Common myeloid progenitor, CD34-positive (primary cell): ENCODE measurements at regions not wholly inside any gene's neighbourhood (a gene's known extent, or its start where the extent isn't known, plus 50 kb on each side); places are given as distances from the start of the nearest gene placed in this dataset.
A peak's percentile ranks its signal among the peaks of the same experiment; 100 is the strongest.

Experiments used
- CTCF ChIA-PET: fragments of 350-600 bp; sonication (Branson Sonifier 250); formaldehyde crosslinking; loops from one replicate; lab custom pipeline; 2021; ENCODE audit warnings: antibody characterized with exemption; lab: Charles Lee
- POLR2A ChIA-PET: fragments of 350-600 bp; sonication (Branson Sonifier 250); formaldehyde crosslinking; loops from one replicate; lab custom pipeline; 2021; ENCODE audit warnings: antibody characterized with exemption; lab: Charles Lee
- DNase-seq, 3 donors: peaks; one replicate each; pipeline versions ENCODE4 v3.0.0 to v3.0.0-alpha.2; 2013
- H3K27ac ChIP-seq, 2 experiments: 1 replicate in 1 of 2; 2 replicates in 1 of 2; pipeline ENCODE4 v1.7.0; 2013; ENCODE audit warnings: inconsistent platforms in 2 of 2, low read length in 2 of 2, mild to moderate bottlenecking in 2 of 2, low read depth in 1 of 2, moderate library complexity in 1 of 2; ENCODE audit not compliant: severe bottlenecking in 2 of 2, insufficient read depth in 1 of 2, poor library complexity in 1 of 2
- H3K27me3 ChIP-seq, 5 experiments: replicated peaks in 2 of 5; 1 replicate in 3 of 5; 2 replicates in 2 of 5; pipeline versions ENCODE4 v1.6.1 to v1.7.0; 2013; ENCODE audit warnings: low read length in 4 of 5, mild to moderate bottlenecking in 2 of 5, moderate library complexity in 2 of 5, inconsistent platforms in 1 of 5; ENCODE audit not compliant: insufficient read depth in 5 of 5, control insufficient read depth in 4 of 5
- H3K36me3 ChIP-seq, 4 experiments: 1 replicate in 2 of 4; 2 replicates in 2 of 4; pipeline versions ENCODE4 v1.6.1 to v1.7.0; 2013; ENCODE audit warnings: low read length in 3 of 4, control low read depth in 1 of 4, mild to moderate bottlenecking in 1 of 4; ENCODE audit not compliant: control insufficient read depth in 4 of 4, insufficient read depth in 4 of 4
- H3K4me1 ChIP-seq, 4 experiments: 1 replicate in 3 of 4; 2 replicates in 1 of 4; pipeline versions ENCODE4 v1.6.1 to v1.7.1; 2013; ENCODE audit warnings: low read length in 3 of 4, mild to moderate bottlenecking in 3 of 4, control low read depth in 1 of 4, inconsistent platforms in 1 of 4, moderate library complexity in 1 of 4; ENCODE audit not compliant: control insufficient read depth in 4 of 4, insufficient read depth in 4 of 4; ENCODE audit errors: control extremely low read depth in 1 of 4
- H3K4me3 ChIP-seq, 7 experiments: 1 replicate in 4 of 7; 2 replicates in 3 of 7; pipeline versions ENCODE4 v1.5.1 to v1.7.0; 2013; ENCODE audit warnings: mild to moderate bottlenecking in 7 of 7, low read length in 6 of 7, moderate library complexity in 6 of 7, inconsistent platforms in 2 of 7, low read depth in 2 of 7, control low read depth in 1 of 7; ENCODE audit not compliant: insufficient read depth in 4 of 7, control insufficient read depth in 1 of 7; ENCODE audit errors: extremely low read depth in 1 of 7
- H3K9me3 ChIP-seq, 5 experiments: 1 replicate in 4 of 5; 2 replicates in 1 of 5; pipeline versions ENCODE4 v1.6.1 to v1.7.1; 2013; ENCODE audit warnings: low read length in 4 of 5, mild to moderate bottlenecking in 2 of 5, inconsistent platforms in 1 of 5, low read depth in 1 of 5, moderate library complexity in 1 of 5; ENCODE audit not compliant: control insufficient read depth in 4 of 5, insufficient read depth in 2 of 5; ENCODE audit errors: control extremely low read depth in 1 of 5
- WGBS: methylation state at CpG from one replicate; pipeline ENCODE4 v1.1.5; 2013; ENCODE audit not compliant: insufficient coverage; 5-methylcytosine and 5-hydroxymethylcytosine counted together

- 40% methylated on average over 4 of the region's 5 CpGs for WGBS
- H3K4me3 ChIP-seq, result no peak overlapping the region
- peaks cover 0 to 16% (median 5%) of the 10 kb centered on the region in 4 experiments for H3K4me1 ChIP-seq
- no peak overlapping the region for H3K27ac ChIP-seq
- ChIA-PET POLR2A (no interaction called here), CTCF (interaction anchor here (1.0 kb wide), 1 partner anchor 15 kb away, joined by 3 read pairs; no protein-coding TSS in a partner anchor)
- peak in 2 of 3 donors; percentile 39 to 59 for DNase-seq
- H3K36me3 ChIP-seq, result no peaks in the 10 kb centered on the region
- H3K9me3 ChIP-seq, result peaks cover 0 to 2% (median 0%) of the 10 kb centered on the region in 5 experiments
- H3K27me3 ChIP-seq, result no peaks in the 10 kb centered on the region
These were observed 119.5 kb upstream of the KLF6 start for GRCh38 chr10:3904419-3904960.

DNA sequence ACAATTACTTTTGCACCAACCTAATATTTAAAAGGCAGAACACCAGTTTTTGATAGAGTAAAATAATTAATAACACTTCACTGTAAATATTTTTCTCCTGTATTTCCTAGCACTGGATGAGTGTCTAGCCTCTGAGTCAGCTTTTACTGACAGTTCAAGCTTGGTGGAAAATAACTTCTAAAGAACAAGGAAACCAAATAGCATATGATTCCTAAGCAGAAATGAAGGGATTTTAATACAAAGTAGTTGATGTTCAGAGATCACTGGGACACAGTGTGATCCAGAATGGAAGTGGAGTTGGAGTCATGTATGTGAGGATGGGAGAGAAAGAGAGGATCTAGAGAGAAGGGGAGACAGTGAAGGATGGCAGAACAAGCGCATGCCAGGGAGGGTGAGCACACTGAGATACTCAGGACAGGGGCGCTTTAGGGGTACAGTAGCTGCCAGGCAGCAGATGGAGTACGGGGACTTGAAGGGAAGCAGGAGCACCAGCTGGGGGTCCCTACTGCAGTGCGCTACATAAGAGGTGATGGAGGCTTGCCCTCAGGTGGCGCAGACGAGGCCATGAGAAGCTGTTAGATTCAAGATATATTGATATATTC is 117.9 kb upstream of the KLF6 start:
- Histone ChIP-seq H3K9me3 (peaks cover 0 to 2% (median 0%) of the 10 kb centered on the region in 5 experiments), H3K4me3 (no peak overlapping the region), H3K27ac (peak overlapping the region; percentile 5 to 16), H3K4me1 (peaks cover 0 to 16% (median 5%) of the 10 kb centered on the region in 4 experiments), H3K36me3 (no peaks in the 10 kb centered on the region), H3K27me3 (no peaks in the 10 kb centered on the region)
- 100% methylated on average over 1 of the region's 6 CpGs for WGBS
- ChIA-PET POLR2A (interaction anchor here (0.6 to 2.1 kb wide), 3 partner anchors 9 to 137 kb away, joined by 3 to 12 read pairs (median 3); partner anchors contain the start of gene KLF6), CTCF (interaction anchor here (1.4 kb wide), 1 partner anchor 126 kb away, joined by 3 read pairs; no protein-coding TSS in a partner anchor)
- DNase-seq, result no peak

DNA sequence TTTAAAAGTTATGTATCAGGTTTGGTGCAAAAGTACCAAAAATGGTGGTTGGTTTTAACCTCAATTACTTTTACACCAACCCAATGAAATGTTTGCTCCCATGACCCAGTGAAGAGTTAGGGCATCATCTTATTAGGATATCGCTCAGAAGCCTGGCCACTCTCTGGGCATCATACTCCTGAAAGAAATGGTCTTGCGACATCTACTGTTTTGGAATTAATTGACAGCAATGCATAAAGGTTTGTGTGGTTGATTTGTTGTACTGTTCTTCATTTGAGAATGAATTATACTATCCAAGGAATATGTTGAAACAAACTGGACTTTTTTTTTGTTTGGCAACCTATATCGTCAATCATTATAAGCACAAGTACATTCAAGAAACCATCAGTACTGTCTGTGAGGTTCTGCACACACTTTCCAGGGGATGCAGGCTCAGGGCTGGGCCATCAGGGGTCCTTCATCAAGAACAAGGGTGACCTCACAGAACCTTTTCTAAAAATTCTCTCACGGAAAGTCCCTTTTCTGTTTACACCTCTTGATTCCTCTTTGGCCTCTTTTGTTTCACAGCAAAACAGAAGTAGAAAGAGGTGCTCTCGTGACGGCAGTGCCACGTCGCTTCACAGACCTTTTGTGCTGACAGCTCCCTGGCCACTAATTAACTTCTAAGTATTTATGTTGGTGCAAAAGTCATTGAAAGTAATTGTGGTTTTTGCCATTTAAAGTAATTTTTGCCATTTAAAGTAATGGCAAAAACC is 117.2 kb upstream of the KLF6 start:
- WGBS, result 77% methylated on average over 4 of the region's 8 CpGs
- ChIA-PET POLR2A (interaction anchor here (2.1 kb wide), 1 partner anchor 117 kb away, joined by 12 read pairs; the partner anchor contains the start of gene KLF6), CTCF (no interaction called here)
- peaks cover 0 to 16% (median 5%) of the 10 kb centered on the region in 4 experiments for H3K4me1 ChIP-seq
- no peak overlapping the region for H3K4me3 ChIP-seq
- DNase-seq, result peak; percentile 50 to 89 (median 89)
- H3K27ac ChIP-seq, result peak overlapping the region; percentile 5 to 16
- no peaks in the 10 kb centered on the region for H3K27me3 ChIP-seq
- H3K9me3 ChIP-seq, result peaks cover 0 to 2% (median 0%) of the 10 kb centered on the region in 5 experiments
- no peaks in the 10 kb centered on the region for H3K36me3 ChIP-seq

DNA sequence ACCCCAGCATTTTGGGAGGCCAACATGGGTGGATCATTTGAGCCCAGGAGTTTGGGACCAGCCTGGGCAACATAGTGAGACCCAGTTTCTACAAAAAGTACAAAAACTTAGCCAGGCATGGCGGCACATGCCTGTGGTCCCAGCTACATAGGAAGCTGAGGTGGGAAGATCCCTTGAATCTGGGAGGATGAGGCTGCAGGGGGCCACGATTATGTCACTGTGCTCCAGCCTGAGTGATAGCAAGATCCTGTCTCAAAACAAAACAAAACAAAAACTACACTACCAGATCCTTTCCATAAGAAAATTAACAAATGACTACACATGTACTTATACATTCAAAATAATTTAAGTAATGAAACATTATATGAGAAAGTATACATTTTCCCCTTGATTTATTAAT is 116.4 kb upstream of the KLF6 start:
- POLR2A ChIA-PET, result interaction anchor here (2.1 kb wide), 1 partner anchor 116 kb away, joined by 12 read pairs; the partner anchor contains the start of gene KLF6

DNA sequence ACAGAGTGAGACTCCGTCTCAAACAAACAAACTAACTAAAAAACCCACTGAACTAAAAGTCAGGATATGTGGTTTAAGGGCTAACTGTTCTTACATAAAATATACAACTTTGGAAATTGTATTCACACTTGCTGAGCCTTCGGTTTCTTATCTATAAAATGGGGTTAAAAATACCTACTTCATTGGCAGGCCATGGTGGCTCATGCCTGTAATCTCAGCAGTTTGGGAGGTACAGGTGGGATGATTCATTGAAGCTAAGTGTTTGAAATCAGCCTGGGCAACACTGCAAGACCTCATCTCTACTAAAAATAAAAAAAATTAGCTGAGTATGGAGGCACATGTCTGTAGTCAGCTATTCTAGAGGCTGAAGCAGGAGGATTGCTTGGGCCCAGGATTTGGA is 115.4 kb upstream of the KLF6 start:
- 100% methylated on average over 1 of the region's 2 CpGs for WGBS
- Histone ChIP-seq H3K27ac (no peak overlapping the region), H3K9me3 (no peaks in the 10 kb centered on the region), H3K4me1 (peaks cover 0 to 16% (median 5%) of the 10 kb centered on the region in 4 experiments), H3K4me3 (no peak overlapping the region), H3K36me3 (no peaks in the 10 kb centered on the region), H3K27me3 (no peaks in the 10 kb centered on the region)
- no peak for DNase-seq
- ChIA-PET POLR2A (no interaction called here), CTCF (no interaction called here)

More for the DNA sequence above, 116.4 kb upstream of the KLF6 start:
- CTCF ChIA-PET, result no interaction called here
- DNase-seq, result no peak
- Histone ChIP-seq H3K27ac (no peak overlapping the region), H3K9me3 (peaks cover 0 to 2% (median 0%) of the 10 kb centered on the region in 5 experiments), H3K4me3 (no peak overlapping the region), H3K27me3 (no peaks in the 10 kb centered on the region), H3K36me3 (no peaks in the 10 kb centered on the region), H3K4me1 (peaks cover 0 to 16% (median 5%) of the 10 kb centered on the region in 4 experiments)
- WGBS, result 95% methylated on average over 2 of the region's 2 CpGs

DNA sequence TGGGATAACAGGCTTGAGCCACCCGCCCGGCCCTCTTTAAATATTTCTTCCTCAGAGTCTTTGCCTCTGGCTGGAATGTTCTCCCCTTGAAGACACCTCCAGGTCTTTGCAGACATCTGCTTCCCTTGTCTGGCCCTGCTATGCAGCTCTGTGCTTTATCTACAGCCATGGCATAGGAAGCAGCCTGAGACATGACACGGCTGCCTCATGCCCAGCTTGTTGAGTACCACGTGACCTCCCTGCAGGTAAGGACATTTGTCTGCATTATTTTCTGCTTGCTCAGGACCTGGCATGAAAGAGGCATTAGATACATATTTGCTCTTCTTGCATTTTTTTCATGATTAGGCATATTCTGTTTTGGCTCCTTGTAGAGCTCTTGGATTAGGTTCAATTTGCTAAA is 113.8 kb upstream of the KLF6 start:
- no peaks in the 10 kb centered on the region for H3K9me3 ChIP-seq
- 96% methylated on average over 4 of the region's 4 CpGs for WGBS
- H3K4me1 ChIP-seq, result peaks cover 0 to 16% (median 7%) of the 10 kb centered on the region in 4 experiments
- CTCF ChIA-PET, result interaction anchor here (1.0 kb wide), 1 partner anchor 9 kb away, joined by 3 read pairs; no protein-coding TSS in a partner anchor
- DNase-seq, result no peak
- H3K27ac ChIP-seq, result no peak overlapping the region
- POLR2A ChIA-PET, result interaction anchor here (1.0 kb wide), 1 partner anchor 114 kb away, joined by 4 read pairs; the partner anchor contains the start of gene KLF6
- no peaks in the 10 kb centered on the region for H3K27me3 ChIP-seq
- no peaks in the 10 kb centered on the region for H3K36me3 ChIP-seq
- no peak overlapping the region for H3K4me3 ChIP-seq
